Sigmoid colon (tissue), 6 donors: ENCODE measurements at regions not wholly inside any gene's neighbourhood (a gene's known extent, or its start where the extent isn't known, plus 50 kb on each side); places are given as distances from the start of the nearest gene placed in this dataset.

Experiments
- DNase-seq: peaks from one replicate; pipeline ENCODE4 v3.0.0-alpha.2; 2019
- H3K27ac ChIP-seq, 4 donors: fragments of 200-600 bp; sonication (generic); one replicate each; pipeline ENCODE4 v1.5.1; 2016 to 2019; ENCODE audit warnings: mild to moderate bottlenecking in 1 of 4
- H3K27me3 ChIP-seq, 3 donors: fragments of 200-600 bp; sonication (generic); one replicate each; pipeline ENCODE4 v1.5.1; 2019; ENCODE audit warnings: mild to moderate bottlenecking in 1 of 3
- H3K36me3 ChIP-seq, 4 donors: fragments of 200-600 bp; sonication (generic); one replicate each; pipeline ENCODE4 v1.5.1; 2016 to 2019
- H3K4me1 ChIP-seq, 4 donors: fragments of 200-600 bp; sonication (generic); one replicate each; pipeline ENCODE4 v1.5.1; 2017 to 2019
- H3K4me3 ChIP-seq, 4 donors: fragments of 200-600 bp; sonication (generic); one replicate each; pipeline ENCODE4 v1.5.1; 2017 to 2019; ENCODE audit warnings: mild to moderate bottlenecking in 2 of 4, moderate library complexity in 1 of 4
- H3K9me3 ChIP-seq, 4 donors: fragments of 200-600 bp in 3 of 4; sonication (generic) in 3 of 4; one replicate each; pipeline versions ENCODE4 v1.5.1 to v1.6.1; 2013 to 2019
- CTCF ChIP-seq, 4 experiments: fragments of 450-650 bp in 3 of 4; fragments of 200-600 bp in 1 of 4; IDR thresholded peaks; one replicate each; pipeline ENCODE4 v1.5.1; 2016 to 2019; ENCODE audit warnings: antibody characterized with exemption in 4 of 4, mild to moderate bottlenecking in 3 of 4, moderate library complexity in 2 of 4
- EP300 ChIP-seq, 4 donors: sonication (generic); formaldehyde crosslinking; IDR thresholded peaks; one replicate each; pipeline ENCODE4 v1.6.1; 2017; ENCODE audit warnings: antibody characterized with exemption in 4 of 4
- POLR2A ChIP-seq, 2 donors: fragments of 450-650 bp; IDR thresholded peaks; one replicate each; pipeline ENCODE4 v1.6.1; 2016; ENCODE audit warnings: antibody characterized with exemption in 2 of 2, mild to moderate bottlenecking in 2 of 2, moderate library complexity in 2 of 2
- POLR2AphosphoS5 ChIP-seq, 4 donors: sonication (generic); formaldehyde crosslinking; IDR thresholded peaks; one replicate each; pipeline ENCODE4 v1.6.1; 2017; ENCODE audit warnings: antibody characterized with exemption in 4 of 4
- WGBS, 2 donors: extraction: QIAGEN DNeasy Blood & Tissue Kit; methylation state at CpG; one replicate each; pipeline ENCODE4 v1.1.7; 2013; 5-methylcytosine and 5-hydroxymethylcytosine counted together
- intact Hi-C: fragments of 100-400 bp; cut with DNase I; formaldehyde crosslinking; loops from one replicate; pipeline ENCODE4 v1.15.1; 2023
- donor health status: healthy with polysubstance abuse.
- donor health status: healthy.

- Histone ChIP-seq H3K4me3 (no peak overlapping the region), H3K27me3 (no peaks in the 10 kb centered on the region), H3K4me1 (no peaks in the 10 kb centered on the region), H3K36me3 (no peaks in the 10 kb centered on the region), H3K27ac (no peak overlapping the region), H3K9me3 (peaks cover 0 to 3% (median 0%) of the 10 kb centered on the region in 4 donors)
- 67 to 71% methylated on average over 7 of the region's 7 CpGs for WGBS, 2 donors
- TF ChIP-seq POLR2AphosphoS5 (IDR thresholded peaks at IDR 0.05): no peak
- no peak for TF ChIP-seq EP300 (IDR thresholded peaks at IDR 0.05)
- no peak for TF ChIP-seq CTCF (IDR thresholded peaks at IDR 0.05)
- no peak for TF ChIP-seq POLR2A (IDR thresholded peaks at IDR 0.05)
- intact Hi-C loops: no loop called here
- DNase-seq: no peak
Observed at GRCh38 chr1:30129001-30129408, 594.4 kb downstream of the MATN1 start.

- TF ChIP-seq EP300 (IDR thresholded peaks at IDR 0.05) (no peak), CTCF (IDR thresholded peaks at IDR 0.05) (no peak), POLR2A (IDR thresholded peaks at IDR 0.05) (no peak), POLR2AphosphoS5 (IDR thresholded peaks at IDR 0.05) (no peak)
- Histone ChIP-seq H3K36me3 (no peaks in the 10 kb centered on the region), H3K4me1 (no peaks in the 10 kb centered on the region), H3K27me3 (no peaks in the 10 kb centered on the region), H3K4me3 (no peak overlapping the region), H3K9me3 (peaks cover 0 to 3% (median 0%) of the 10 kb centered on the region in 4 donors), H3K27ac (no peak overlapping the region)
- no peak for DNase-seq
- WGBS, 2 donors: 10 to 60% methylated on average over 2 of the region's 2 CpGs
- intact Hi-C loops: no loop called here
Observed at GRCh38 chr1:30126848-30127247, 596.5 kb downstream of the MATN1 start.

- no peak for TF ChIP-seq EP300 (IDR thresholded peaks at IDR 0.05)
- TF ChIP-seq POLR2AphosphoS5 (IDR thresholded peaks at IDR 0.05): no peak
- no peak for TF ChIP-seq POLR2A (IDR thresholded peaks at IDR 0.05)
- TF ChIP-seq CTCF (IDR thresholded peaks at IDR 0.05): no peak
- no peaks in the 10 kb centered on the region for H3K27me3 ChIP-seq
- H3K36me3 ChIP-seq: no peaks in the 10 kb centered on the region
- H3K4me1 ChIP-seq: no peaks in the 10 kb centered on the region
- H3K4me3 ChIP-seq: no peak overlapping the region
- no peak for DNase-seq
- no peak overlapping the region for H3K27ac ChIP-seq
- H3K9me3 ChIP-seq: peaks cover 0 to 3% (median 0%) of the 10 kb centered on the region in 4 donors
- intact Hi-C loops: no loop called here
- 64 to 65% methylated on average over 3 of the region's 3 CpGs for WGBS, 2 donors
Observed at GRCh38 chr1:30125821-30126170, 597.6 kb downstream of the MATN1 start.

GRCh38 chr1:30125021-30125820, 598.2 kb downstream of the MATN1 start:
- no peak for DNase-seq
- intact Hi-C loops: no loop called here
- TF ChIP-seq POLR2A (IDR thresholded peaks at IDR 0.05) (no peak), EP300 (IDR thresholded peaks at IDR 0.05) (no peak), CTCF (IDR thresholded peaks at IDR 0.05) (no peak), POLR2AphosphoS5 (IDR thresholded peaks at IDR 0.05) (no peak)
- H3K27ac ChIP-seq: no peak overlapping the region
- 79 to 82% methylated on average over 8 of the region's 8 CpGs for WGBS, 2 donors
- H3K4me3 ChIP-seq: no peak overlapping the region
- no peaks in the 10 kb centered on the region for H3K27me3 ChIP-seq
- no peaks in the 10 kb centered on the region for H3K36me3 ChIP-seq
- H3K9me3 ChIP-seq: peaks cover 0 to 3% (median 0%) of the 10 kb centered on the region in 4 donors
- H3K4me1 ChIP-seq: no peaks in the 10 kb centered on the region

GRCh38 chr1:30123896-30124295, 599.5 kb downstream of the MATN1 start:
- Histone ChIP-seq H3K4me3 (no peak overlapping the region), H3K4me1 (no peaks in the 10 kb centered on the region), H3K36me3 (no peaks in the 10 kb centered on the region), H3K27ac (no peak overlapping the region), H3K9me3 (peaks cover 0 to 3% (median 0%) of the 10 kb centered on the region in 4 donors), H3K27me3 (no peaks in the 10 kb centered on the region)
- TF ChIP-seq CTCF (IDR thresholded peaks at IDR 0.05) (no peak), POLR2A (IDR thresholded peaks at IDR 0.05) (no peak), EP300 (IDR thresholded peaks at IDR 0.05) (no peak), POLR2AphosphoS5 (IDR thresholded peaks at IDR 0.05) (no peak)
- 26 to 57% methylated on average over 4 of the region's 4 CpGs for WGBS, 2 donors
- no peak for DNase-seq
- intact Hi-C loops: no loop called here
